HL-60 (cell line): ENCODE measurements at regions not wholly inside any gene's neighbourhood (a gene's known extent, or its start where the extent isn't known, plus 50 kb on each side); places are given as distances from the start of the nearest gene placed in this dataset.

Experiments used
- DNase-seq, 2 experiments: peaks; one replicate each; pipeline ENCODE4 v3.0.0-alpha.2; 2010 to 2020; ENCODE audit warnings: low read depth in 1 of 2, low spot score in 1 of 2
- H3K27ac ChIP-seq: fragments of 250-450 bp; sonication (Bioruptor Pico); replicated peaks from 2 replicates; pipeline ENCODE4 v1.5.1; 2020; ENCODE audit warnings: mild to moderate bottlenecking, moderate library complexity
- H3K27me3 ChIP-seq: fragments of 250-450 bp; sonication (Bioruptor Pico); 2 replicates; pipeline ENCODE4 v1.5.1; 2021; ENCODE audit warnings: mild to moderate bottlenecking, moderate library complexity; ENCODE audit not compliant: insufficient read depth, poor library complexity, severe bottlenecking
- H3K4me3 ChIP-seq: replicated peaks from 2 replicates; pipeline ENCODE4 v1.5.1; 2011; ENCODE audit warnings: mild to moderate bottlenecking, control low read depth, low read length; ENCODE audit not compliant: insufficient read depth
- CTCF ChIP-seq: IDR thresholded peaks from one replicate; pipeline ENCODE4 v1.5.1; 2011; ENCODE audit warnings: low read length, control low read depth, inconsistent platforms; ENCODE audit not compliant: insufficient read depth
- GABPA ChIP-seq: IDR thresholded peaks from 2 replicates; pipeline ENCODE4 v1.6.1; 2012; ENCODE audit warnings: low read depth
- POLR2AphosphoS5 ChIP-seq: IDR thresholded peaks from 2 replicates; pipeline ENCODE4 v1.6.1; 2012; ENCODE audit warnings: low read depth
- REST ChIP-seq: IDR thresholded peaks from 2 replicates; pipeline ENCODE4 v1.6.1; 2012; ENCODE audit warnings: low read depth; ENCODE audit not compliant: insufficient replicate concordance
- SPI1 ChIP-seq: IDR thresholded peaks from 2 replicates; pipeline ENCODE4 v1.6.1; 2012; ENCODE audit warnings: low read depth, mild to moderate bottlenecking, borderline replicate concordance

- no peaks in the 10 kb centered on the region for H3K27me3 ChIP-seq
- H3K4me3 ChIP-seq = no peak overlapping the region
- no peak overlapping the region for H3K27ac ChIP-seq
- no peak for DNase-seq
- no peak for TF ChIP-seq SPI1
- no peak for TF ChIP-seq GABPA
- no peak for TF ChIP-seq REST
- no peak for TF ChIP-seq CTCF
- TF ChIP-seq POLR2AphosphoS5 = no peak
Measured at GRCh38 chrX:22795671-22796070, 204.1 kb upstream of the DDX53 start.

GRCh38 chrX:22800360-22800759 lies 199.4 kb upstream of the DDX53 start:
- peak; percentile 16; the same call in 1 of the 2 replicates for TF ChIP-seq SPI1
- no peak for TF ChIP-seq CTCF
- peak; percentile 66 to 75 for DNase-seq
- no peak overlapping the region for H3K4me3 ChIP-seq
- H3K27me3 ChIP-seq = no peaks in the 10 kb centered on the region
- 0 out of 2 replicates have a peak overlapping the region, but pooled peaks have one; percentile 32 for H3K27ac ChIP-seq

- Histone ChIP-seq H3K4me3 (no peak overlapping the region), H3K27me3 (no peaks in the 10 kb centered on the region), H3K27ac (no peak overlapping the region)
- TF ChIP-seq SPI1 (no peak), CTCF (no peak), GABPA (no peak), POLR2AphosphoS5 (no peak), REST (no peak)
- no peak for DNase-seq
Measured at GRCh38 chrX:22800806-22801205, 199.0 kb upstream of the DDX53 start.

- no peak overlapping the region for H3K4me3 ChIP-seq
- no peak for DNase-seq
- no peak for TF ChIP-seq POLR2AphosphoS5
- no peak for TF ChIP-seq SPI1
- TF ChIP-seq REST = no peak
- TF ChIP-seq GABPA = no peak
- no peak for TF ChIP-seq CTCF
- no peak overlapping the region for H3K27ac ChIP-seq
- H3K27me3 ChIP-seq = no peaks in the 10 kb centered on the region
Measured at GRCh38 chrX:22803353-22803752, 196.4 kb upstream of the DDX53 start.
